ENCODE measurements at regions not wholly inside any gene's neighbourhood (a gene's known extent, or its start where the extent isn't known, plus 50 kb on each side); places are given as distances from the start of the nearest gene placed in this dataset.

GRCh38 chr13:26991508-26992181 is 180.0 kb downstream of the USP12 start (continued):
- TF ChIP-seq E4F1 (IDR thresholded peaks at IDR 0.05; ENCODE audit: borderline replicate concordance, partially characterized antibody) (no peak), NFIC (IDR thresholded peaks at IDR 0.05; ENCODE audit: low read depth, low read length) (no peak), ATF2 (IDR thresholded peaks at IDR 0.05; ENCODE audit: low read length) (no peak), MLLT1 (IDR thresholded peaks at IDR 0.05) (no peak), HCFC1 (IDR thresholded peaks at IDR 0.05; ENCODE audit: low read length) (no peak), ASH2L (IDR thresholded peaks at IDR 0.05; ENCODE audit: borderline replicate concordance, low read depth) (no peak)

Measured in GM12878 (cell line).